ENCODE measurements at regions not wholly inside any gene's neighbourhood (a gene's known extent, or its start where the extent isn't known, plus 50 kb on each side); places are given as distances from the start of the nearest gene placed in this dataset.
"Not testable (repeated sequence)": the region's sequence is repeated elsewhere in the genome, so short reads cannot be mapped to it uniquely, and the experiment has no call there.

DNA sequence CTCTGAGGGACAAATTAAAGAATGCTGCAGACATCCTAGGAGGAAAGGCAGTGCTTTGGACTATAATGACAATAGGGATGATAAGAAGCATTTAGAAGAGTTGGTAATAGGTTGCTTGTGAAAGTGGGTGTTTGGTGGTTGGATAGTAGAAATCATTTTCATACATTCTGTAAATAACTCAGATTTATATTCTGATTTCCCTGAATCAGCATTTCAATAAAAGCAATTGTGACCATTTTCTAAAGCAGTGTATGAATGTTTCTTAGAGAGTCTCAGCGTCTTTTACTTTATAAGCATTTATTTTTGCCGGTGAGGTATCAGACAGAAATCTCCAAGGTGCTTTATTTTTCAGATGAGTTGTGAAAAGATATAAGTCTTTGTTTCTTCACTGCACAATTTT is 1099.0 kb upstream of the LRRTM1 start:
- no peaks in the 10 kb centered on the region for H3K36me3 Mint-ChIP-seq (ENCODE audit: low read depth)
- H3K4me1 Mint-ChIP-seq (ENCODE audit: low read depth) = no peaks in the 10 kb centered on the region
- H3K9me3 Mint-ChIP-seq = peaks cover 19% of the 10 kb centered on the region
- H3K4me3 Mint-ChIP-seq = no peak overlapping the region
- no peaks in the 10 kb centered on the region for H3K27me3 Mint-ChIP-seq
- H3K27ac Mint-ChIP-seq = no peak overlapping the region
- DNase-seq = no peak

- Mint-ChIP-seq H3K27me3 (no peaks in the 10 kb centered on the region), H3K36me3 (ENCODE audit: low read depth) (no peaks in the 10 kb centered on the region), H3K4me1 (ENCODE audit: low read depth) (no peaks in the 10 kb centered on the region), H3K4me3 (no peak overlapping the region), H3K9me3 (peaks cover 19% of the 10 kb centered on the region), H3K27ac (no peak overlapping the region)
- no peak for DNase-seq
These were observed 1092.0 kb upstream of the LRRTM1 start for GRCh38 chr2:81396417-81397019.

DNA sequence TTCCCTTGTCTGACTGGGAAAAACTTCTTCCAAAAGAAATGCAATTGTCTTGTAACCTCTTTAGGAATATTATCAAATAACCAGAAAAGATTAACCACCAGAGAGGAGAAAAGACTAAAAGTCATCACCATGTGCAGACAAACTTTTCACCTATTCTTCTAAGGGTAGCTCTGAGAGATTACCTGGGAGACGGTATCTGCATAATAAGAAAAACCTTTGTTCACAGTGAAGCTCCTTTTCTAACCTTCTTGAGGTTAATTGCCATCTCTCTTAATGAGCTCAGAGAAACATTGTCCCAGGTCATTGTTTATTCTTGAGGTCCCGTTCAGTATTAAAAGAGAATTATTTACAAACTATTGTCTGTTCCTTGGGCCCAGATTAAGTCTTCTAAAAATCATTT is 1091.2 kb upstream of the LRRTM1 start:
- DNase-seq = no peak
- H3K9me3 Mint-ChIP-seq = peaks cover 16% of the 10 kb centered on the region
- no peaks in the 10 kb centered on the region for H3K27me3 Mint-ChIP-seq
- no peaks in the 10 kb centered on the region for H3K4me1 Mint-ChIP-seq (ENCODE audit: low read depth)
- no peak overlapping the region for H3K27ac Mint-ChIP-seq
- no peak overlapping the region for H3K4me3 Mint-ChIP-seq
- H3K36me3 Mint-ChIP-seq (ENCODE audit: low read depth) = no peaks in the 10 kb centered on the region

DNA sequence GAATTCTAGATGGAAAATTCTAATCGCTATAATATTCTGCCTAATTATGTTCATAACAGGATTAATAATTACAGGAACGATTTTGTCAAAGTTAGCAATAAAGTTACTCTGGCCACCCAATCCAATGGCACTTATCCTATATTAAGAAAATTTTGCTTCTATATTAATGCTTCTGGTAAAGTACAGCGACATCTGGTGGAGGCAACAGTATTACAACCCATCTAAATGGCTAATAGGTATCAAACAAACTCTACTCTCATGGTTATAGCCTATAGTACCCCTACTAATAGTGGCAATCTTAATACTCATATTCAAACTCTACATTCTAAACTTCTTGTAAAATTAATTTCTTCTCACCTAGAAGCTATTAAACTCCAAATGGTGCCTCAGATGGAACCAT is 1084.7 kb upstream of the LRRTM1 start:
- peaks cover 29% of the 10 kb centered on the region for H3K9me3 Mint-ChIP-seq
- no peaks in the 10 kb centered on the region for H3K27me3 Mint-ChIP-seq
- no peaks in the 10 kb centered on the region for H3K36me3 Mint-ChIP-seq (ENCODE audit: low read depth)
- no peak for DNase-seq
- H3K4me1 Mint-ChIP-seq (ENCODE audit: low read depth) = no peaks in the 10 kb centered on the region
- H3K27ac Mint-ChIP-seq = no peak overlapping the region
- H3K4me3 Mint-ChIP-seq = no peak overlapping the region

GRCh38 chr2:81363800-81364199 is 1059.2 kb upstream of the LRRTM1 start:
- Mint-ChIP-seq H3K4me3 (no peak overlapping the region), H3K27ac (no peak overlapping the region), H3K4me1 (ENCODE audit: low read depth) (no peaks in the 10 kb centered on the region), H3K36me3 (ENCODE audit: low read depth) (no peaks in the 10 kb centered on the region), H3K9me3 (peaks cover 18% of the 10 kb centered on the region), H3K27me3 (no peaks in the 10 kb centered on the region)
- DNase-seq = no peak

GRCh38 chr2:81362468-81362867 is 1057.9 kb upstream of the LRRTM1 start:
- not testable (repeated sequence) for H3K27ac Mint-ChIP-seq; H3K4me1 Mint-ChIP-seq (ENCODE audit: low read depth); H3K36me3 Mint-ChIP-seq (ENCODE audit: low read depth); H3K4me3 Mint-ChIP-seq; H3K27me3 Mint-ChIP-seq; DNase-seq
- peaks cover 15% of the 10 kb centered on the region for H3K9me3 Mint-ChIP-seq

DNA sequence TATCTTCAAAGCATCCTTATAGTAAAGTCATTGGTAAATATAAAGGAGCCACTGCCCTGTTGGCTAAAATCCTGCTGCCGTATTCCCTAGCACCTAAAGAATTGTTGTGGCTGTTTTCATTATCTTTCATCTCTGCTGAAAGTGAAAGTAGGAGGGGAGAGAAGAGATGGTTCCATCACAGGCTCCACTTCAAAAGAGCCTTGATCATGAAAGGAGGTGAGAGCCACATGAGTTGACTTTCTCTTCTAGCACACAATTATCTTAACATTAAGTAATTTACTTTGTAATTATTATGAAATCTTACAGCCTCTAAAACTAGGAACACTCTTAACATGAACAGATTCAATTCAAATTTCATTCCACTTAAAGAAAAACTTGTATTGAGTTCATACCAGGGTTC is 1050.9 kb upstream of the LRRTM1 start:
- peaks cover 15% of the 10 kb centered on the region for H3K9me3 Mint-ChIP-seq

DNA sequence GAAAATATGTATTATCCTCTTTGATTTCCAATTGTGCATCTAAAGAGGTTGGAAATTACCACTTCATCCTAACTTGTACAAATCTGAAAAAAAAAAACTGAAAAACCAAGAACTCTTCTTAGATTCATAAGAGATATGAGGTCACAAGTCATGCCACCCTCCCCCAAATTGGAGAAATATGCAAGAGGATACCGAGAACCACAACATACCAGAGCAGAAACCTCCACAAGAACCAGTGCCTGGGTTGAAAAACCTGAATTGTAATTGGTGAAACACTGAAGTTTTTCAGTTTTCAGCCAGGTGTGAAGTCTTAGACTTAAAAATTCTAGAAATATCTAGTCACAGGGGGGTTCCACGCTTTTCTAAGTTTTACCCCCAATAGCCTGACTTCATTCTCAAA is 1029.5 kb upstream of the LRRTM1 start:
- no peak for DNase-seq
- H3K36me3 Mint-ChIP-seq (ENCODE audit: low read depth) = no peaks in the 10 kb centered on the region
- H3K27ac Mint-ChIP-seq = no peak overlapping the region
- no peaks in the 10 kb centered on the region for H3K27me3 Mint-ChIP-seq
- H3K4me3 Mint-ChIP-seq = no peak overlapping the region
- no peaks in the 10 kb centered on the region for H3K4me1 Mint-ChIP-seq (ENCODE audit: low read depth)
- peaks cover 6% of the 10 kb centered on the region for H3K9me3 Mint-ChIP-seq

More for the DNA sequence above, 1050.9 kb upstream of the LRRTM1 start:
- DNase-seq = no peak
- no peaks in the 10 kb centered on the region for H3K4me1 Mint-ChIP-seq (ENCODE audit: low read depth)
- no peak overlapping the region for H3K4me3 Mint-ChIP-seq
- no peaks in the 10 kb centered on the region for H3K27me3 Mint-ChIP-seq
- H3K27ac Mint-ChIP-seq = no peak overlapping the region
- H3K36me3 Mint-ChIP-seq (ENCODE audit: low read depth) = no peaks in the 10 kb centered on the region

DNA sequence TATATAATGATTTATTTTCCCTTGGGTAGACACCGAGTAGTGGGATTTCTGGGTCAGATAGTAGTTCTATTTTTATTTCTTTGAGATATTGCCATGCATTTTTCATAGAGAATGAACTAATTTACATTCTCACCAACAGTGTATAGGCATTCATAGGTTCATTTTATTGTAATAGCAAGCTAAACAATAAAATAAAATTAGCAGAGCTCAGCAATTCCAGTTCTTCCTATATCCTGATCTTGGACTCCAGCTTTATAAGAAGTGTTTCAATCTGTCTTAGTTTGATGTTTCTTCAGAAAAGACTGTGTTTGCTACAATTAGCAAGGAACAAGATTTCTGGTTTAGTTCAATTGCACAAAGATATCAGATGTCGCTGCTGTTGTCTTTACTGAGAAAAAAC is 1024.4 kb upstream of the LRRTM1 start:
- no peak overlapping the region for H3K4me3 Mint-ChIP-seq
- peaks cover 18% of the 10 kb centered on the region for H3K9me3 Mint-ChIP-seq
- DNase-seq = no peak
- H3K36me3 Mint-ChIP-seq (ENCODE audit: low read depth) = no peaks in the 10 kb centered on the region
- no peaks in the 10 kb centered on the region for H3K27me3 Mint-ChIP-seq
- no peaks in the 10 kb centered on the region for H3K4me1 Mint-ChIP-seq (ENCODE audit: low read depth)
- no peak overlapping the region for H3K27ac Mint-ChIP-seq

GRCh38 chr2:81327911-81328310 is 1023.4 kb upstream of the LRRTM1 start:
- no peaks in the 10 kb centered on the region for H3K27me3 Mint-ChIP-seq
- no peak for DNase-seq
- no peaks in the 10 kb centered on the region for H3K36me3 Mint-ChIP-seq (ENCODE audit: low read depth)
- no peak overlapping the region for H3K4me3 Mint-ChIP-seq
- no peak overlapping the region for H3K27ac Mint-ChIP-seq
- no peaks in the 10 kb centered on the region for H3K4me1 Mint-ChIP-seq (ENCODE audit: low read depth)
- H3K9me3 Mint-ChIP-seq = peaks cover 25% of the 10 kb centered on the region

DNA sequence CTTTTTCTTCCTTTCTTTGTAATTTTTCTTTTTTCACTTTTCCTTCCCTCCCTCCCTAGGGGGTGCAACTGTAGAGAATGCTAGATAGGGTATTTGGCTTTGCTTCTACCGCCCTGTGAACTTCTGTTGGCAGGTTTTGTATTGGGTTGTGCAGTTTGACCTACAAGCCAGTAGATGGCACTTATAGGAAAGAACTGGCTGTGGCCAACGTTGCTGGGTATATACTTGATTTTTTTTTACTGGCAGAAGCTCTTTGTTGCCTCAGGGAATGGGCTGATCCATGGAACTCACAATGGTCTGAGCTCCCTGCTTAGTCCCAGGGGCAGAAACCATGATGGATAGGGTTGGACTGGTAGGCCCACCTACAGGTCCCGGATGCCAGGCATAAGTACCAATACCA is 1019.5 kb upstream of the LRRTM1 start:
- H3K4me3 Mint-ChIP-seq = no peak overlapping the region
- no peaks in the 10 kb centered on the region for H3K4me1 Mint-ChIP-seq (ENCODE audit: low read depth)
- H3K27me3 Mint-ChIP-seq = no peaks in the 10 kb centered on the region
- H3K27ac Mint-ChIP-seq = no peak overlapping the region
- peaks cover 29% of the 10 kb centered on the region for H3K9me3 Mint-ChIP-seq
- H3K36me3 Mint-ChIP-seq (ENCODE audit: low read depth) = no peaks in the 10 kb centered on the region
- DNase-seq = no peak

- Mint-ChIP-seq H3K9me3 (peaks cover 31% of the 10 kb centered on the region), H3K27ac (no peak overlapping the region)
These were observed 999.7 kb upstream of the LRRTM1 start for GRCh38 chr2:81304154-81304830.

DNA sequence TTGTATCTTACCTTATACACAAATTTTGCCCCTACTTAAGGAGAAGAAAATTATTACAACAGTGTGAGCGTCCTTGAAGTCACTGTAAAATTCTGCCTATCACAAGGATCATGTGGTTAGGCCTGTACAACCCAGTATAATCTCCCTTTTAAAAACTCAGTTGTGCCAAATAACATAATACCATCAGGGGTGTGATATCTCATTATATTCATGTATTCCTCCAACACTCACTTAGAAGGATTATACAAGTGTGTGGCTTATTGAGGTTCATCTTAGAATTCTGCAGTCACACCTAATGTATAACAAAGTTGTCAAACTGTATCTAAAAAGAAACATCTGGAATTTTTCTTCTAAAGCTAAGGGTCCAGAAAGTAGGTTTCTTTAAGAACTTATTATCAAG is 998.8 kb upstream of the LRRTM1 start:
- H3K36me3 Mint-ChIP-seq (ENCODE audit: low read depth) = no peaks in the 10 kb centered on the region

More at GRCh38 chr2:81304154-81304830, 999.7 kb upstream of the LRRTM1 start:
- Mint-ChIP-seq H3K4me1 (ENCODE audit: low read depth) (no peaks in the 10 kb centered on the region), H3K4me3 (no peak overlapping the region), H3K27me3 (no peaks in the 10 kb centered on the region), H3K36me3 (ENCODE audit: low read depth) (no peaks in the 10 kb centered on the region)
- DNase-seq = no peak

DNA sequence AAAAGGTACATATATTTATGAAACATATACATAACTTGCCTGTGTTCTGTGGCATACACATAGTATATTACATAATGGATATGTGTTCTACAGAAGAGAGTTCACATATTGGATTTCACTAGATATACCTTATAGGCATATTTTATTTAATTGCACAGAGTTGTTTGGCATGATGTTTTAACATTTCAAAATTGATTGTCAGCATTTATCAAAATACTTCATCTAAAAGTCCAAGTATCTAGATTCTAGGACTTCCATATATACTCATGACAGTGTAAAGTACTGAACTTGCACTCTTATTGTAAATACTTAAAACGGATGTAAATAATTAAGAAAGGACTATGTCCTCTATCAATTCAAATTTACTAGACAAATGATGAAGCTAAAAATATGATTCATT is 995.3 kb upstream of the LRRTM1 start:
- Mint-ChIP-seq H3K4me1 (ENCODE audit: low read depth) (no peaks in the 10 kb centered on the region), H3K27ac (no peak overlapping the region), H3K36me3 (ENCODE audit: low read depth) (no peaks in the 10 kb centered on the region), H3K4me3 (no peak overlapping the region), H3K27me3 (no peaks in the 10 kb centered on the region), H3K9me3 (peaks cover 39% of the 10 kb centered on the region)
- no peak for DNase-seq

More for the DNA sequence above, 998.8 kb upstream of the LRRTM1 start:
- Mint-ChIP-seq H3K27me3 (no peaks in the 10 kb centered on the region), H3K27ac (no peak overlapping the region), H3K9me3 (peaks cover 34% of the 10 kb centered on the region), H3K4me3 (no peak overlapping the region), H3K4me1 (ENCODE audit: low read depth) (no peaks in the 10 kb centered on the region)
- no peak for DNase-seq

DNA sequence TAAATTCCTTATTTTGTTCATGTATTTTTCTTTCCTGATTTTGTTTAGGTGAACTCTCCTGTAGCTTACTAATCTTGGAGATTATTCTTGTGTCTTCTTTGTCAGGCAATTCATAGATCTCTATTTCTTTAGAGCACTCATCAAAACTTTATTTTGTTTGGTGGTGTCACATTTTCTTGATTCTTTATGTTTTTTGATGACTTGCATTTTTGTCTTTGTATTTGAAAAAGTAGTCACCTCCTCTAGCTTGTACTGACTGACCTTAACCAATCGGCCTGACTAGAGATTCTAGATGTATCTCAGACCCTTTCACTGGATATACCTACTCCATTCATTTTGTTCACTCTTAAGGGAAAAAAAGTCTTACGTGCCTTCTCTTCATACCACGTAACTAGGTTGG is 986.3 kb upstream of the LRRTM1 start:
- Mint-ChIP-seq H3K36me3 (ENCODE audit: low read depth) (no peaks in the 10 kb centered on the region), H3K4me1 (ENCODE audit: low read depth) (no peaks in the 10 kb centered on the region), H3K4me3 (no peak overlapping the region), H3K27me3 (no peaks in the 10 kb centered on the region), H3K27ac (no peak overlapping the region), H3K9me3 (peaks cover 27% of the 10 kb centered on the region)
- no peak for DNase-seq
